Sigmoid colon (tissue), 4 donors: ENCODE measurements at regions not wholly inside any gene's neighbourhood (a gene's known extent, or its start where the extent isn't known, plus 50 kb on each side); places are given as distances from the start of the nearest gene placed in this dataset.

ENCODE experiments used
- EP300 ChIP-seq, 4 donors: sonication (generic); formaldehyde crosslinking; IDR thresholded peaks; one replicate each; pipeline ENCODE4 v1.6.1; 2017; ENCODE audit warnings: antibody characterized with exemption in 4 of 4
- TF ChIP-seq, protein P1 (sequence below), 4 experiments: fragments of 450-650 bp in 3 of 4; fragments of 200-600 bp in 1 of 4; IDR thresholded peaks; one replicate each; pipeline ENCODE4 v1.5.1; 2016 to 2019; ENCODE audit warnings: antibody characterized with exemption in 4 of 4, mild to moderate bottlenecking in 3 of 4, moderate library complexity in 2 of 4

DNA sequence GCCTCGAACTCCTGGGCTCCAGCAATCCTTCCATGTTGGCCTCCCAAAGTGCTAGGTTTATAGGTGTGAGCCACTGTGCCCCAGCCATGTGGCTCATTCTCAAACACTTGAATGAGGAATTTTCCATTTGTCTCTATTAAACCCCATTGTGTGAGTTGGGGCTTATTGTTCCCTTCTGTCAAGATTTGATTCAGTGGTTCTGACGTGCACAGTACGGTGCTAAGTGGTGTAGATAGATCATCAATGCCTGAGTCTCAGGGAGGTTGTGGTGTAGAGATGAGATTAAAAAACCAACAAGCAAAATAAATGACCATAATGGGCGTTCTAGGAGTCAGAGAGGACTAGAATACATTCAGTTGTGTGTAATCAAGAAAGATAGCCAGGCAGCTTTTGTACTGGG lies 335.6 kb downstream of the PRL start:
- TF ChIP-seq, protein P1, sequence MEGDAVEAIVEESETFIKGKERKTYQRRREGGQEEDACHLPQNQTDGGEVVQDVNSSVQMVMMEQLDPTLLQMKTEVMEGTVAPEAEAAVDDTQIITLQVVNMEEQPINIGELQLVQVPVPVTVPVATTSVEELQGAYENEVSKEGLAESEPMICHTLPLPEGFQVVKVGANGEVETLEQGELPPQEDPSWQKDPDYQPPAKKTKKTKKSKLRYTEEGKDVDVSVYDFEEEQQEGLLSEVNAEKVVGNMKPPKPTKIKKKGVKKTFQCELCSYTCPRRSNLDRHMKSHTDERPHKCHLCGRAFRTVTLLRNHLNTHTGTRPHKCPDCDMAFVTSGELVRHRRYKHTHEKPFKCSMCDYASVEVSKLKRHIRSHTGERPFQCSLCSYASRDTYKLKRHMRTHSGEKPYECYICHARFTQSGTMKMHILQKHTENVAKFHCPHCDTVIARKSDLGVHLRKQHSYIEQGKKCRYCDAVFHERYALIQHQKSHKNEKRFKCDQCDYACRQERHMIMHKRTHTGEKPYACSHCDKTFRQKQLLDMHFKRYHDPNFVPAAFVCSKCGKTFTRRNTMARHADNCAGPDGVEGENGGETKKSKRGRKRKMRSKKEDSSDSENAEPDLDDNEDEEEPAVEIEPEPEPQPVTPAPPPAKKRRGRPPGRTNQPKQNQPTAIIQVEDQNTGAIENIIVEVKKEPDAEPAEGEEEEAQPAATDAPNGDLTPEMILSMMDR (IDR thresholded peaks at IDR 0.05), result no peak
- no peak for TF ChIP-seq EP300 (IDR thresholded peaks at IDR 0.05)
